PFSK-1 (cell line): ENCODE measurements at regions not wholly inside any gene's neighbourhood (a gene's known extent, or its start where the extent isn't known, plus 50 kb on each side); places are given as distances from the start of the nearest gene placed in this dataset.

Experiments used
- FOXP2 ChIP-seq: optimal IDR thresholded peaks from 2 replicates; pipeline ENCODE3; 2011; ENCODE audit warnings: borderline replicate concordance, control low read depth, inconsistent platforms; ENCODE audit not compliant: insufficient read depth; ENCODE audit errors: extremely low read length, extremely low read depth
- POLR2AphosphoS5 ChIP-seq: IDR thresholded peaks from 2 replicates; pipeline ENCODE4 v1.6.1; 2012; ENCODE audit warnings: low read depth, mild to moderate bottlenecking, control low read depth, low read length, moderate library complexity
- SIN3A ChIP-seq: IDR thresholded peaks from 2 replicates; pipeline ENCODE4 v1.6.1; 2012; ENCODE audit warnings: mild to moderate bottlenecking, low read length, moderate library complexity, borderline replicate concordance; ENCODE audit not compliant: insufficient read depth
- TF ChIP-seq, protein P1 (sequence below), 2 experiments: IDR thresholded peaks; 2 replicates each; pipeline versions ENCODE4 v1.6.1 to v1.8.0; 2011 to 2012; ENCODE audit warnings: low read depth in 2 of 2, low read length in 2 of 2, control low read depth in 1 of 2, inconsistent platforms in 1 of 2, mild to moderate bottlenecking in 1 of 2, moderate library complexity in 1 of 2; ENCODE audit not compliant: insufficient read depth in 1 of 2

DNA sequence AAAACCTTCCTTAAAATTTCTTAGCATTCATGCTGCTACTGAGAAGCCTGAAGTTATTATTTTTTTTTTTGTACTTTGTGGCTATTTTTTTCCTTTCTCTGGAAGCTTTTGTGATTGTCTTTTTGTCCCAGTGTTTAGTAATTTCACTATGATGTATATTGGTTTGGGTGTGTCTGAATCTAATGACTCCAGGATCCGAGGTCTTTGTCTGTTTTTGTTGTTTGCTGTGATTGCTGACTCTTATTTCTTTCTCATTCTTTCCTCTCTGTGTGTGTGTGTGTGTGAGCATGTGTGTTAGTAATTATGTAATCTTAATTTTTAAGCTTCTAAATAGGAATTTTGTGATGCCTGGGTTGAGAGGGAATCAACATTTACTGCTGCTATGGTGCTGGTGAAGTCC is 152.0 kb downstream of the RAP2B start:
- TF ChIP-seq POLR2AphosphoS5 (no peak), SIN3A (no peak), FOXP2 (no peak)
- TF ChIP-seq, protein P1, sequence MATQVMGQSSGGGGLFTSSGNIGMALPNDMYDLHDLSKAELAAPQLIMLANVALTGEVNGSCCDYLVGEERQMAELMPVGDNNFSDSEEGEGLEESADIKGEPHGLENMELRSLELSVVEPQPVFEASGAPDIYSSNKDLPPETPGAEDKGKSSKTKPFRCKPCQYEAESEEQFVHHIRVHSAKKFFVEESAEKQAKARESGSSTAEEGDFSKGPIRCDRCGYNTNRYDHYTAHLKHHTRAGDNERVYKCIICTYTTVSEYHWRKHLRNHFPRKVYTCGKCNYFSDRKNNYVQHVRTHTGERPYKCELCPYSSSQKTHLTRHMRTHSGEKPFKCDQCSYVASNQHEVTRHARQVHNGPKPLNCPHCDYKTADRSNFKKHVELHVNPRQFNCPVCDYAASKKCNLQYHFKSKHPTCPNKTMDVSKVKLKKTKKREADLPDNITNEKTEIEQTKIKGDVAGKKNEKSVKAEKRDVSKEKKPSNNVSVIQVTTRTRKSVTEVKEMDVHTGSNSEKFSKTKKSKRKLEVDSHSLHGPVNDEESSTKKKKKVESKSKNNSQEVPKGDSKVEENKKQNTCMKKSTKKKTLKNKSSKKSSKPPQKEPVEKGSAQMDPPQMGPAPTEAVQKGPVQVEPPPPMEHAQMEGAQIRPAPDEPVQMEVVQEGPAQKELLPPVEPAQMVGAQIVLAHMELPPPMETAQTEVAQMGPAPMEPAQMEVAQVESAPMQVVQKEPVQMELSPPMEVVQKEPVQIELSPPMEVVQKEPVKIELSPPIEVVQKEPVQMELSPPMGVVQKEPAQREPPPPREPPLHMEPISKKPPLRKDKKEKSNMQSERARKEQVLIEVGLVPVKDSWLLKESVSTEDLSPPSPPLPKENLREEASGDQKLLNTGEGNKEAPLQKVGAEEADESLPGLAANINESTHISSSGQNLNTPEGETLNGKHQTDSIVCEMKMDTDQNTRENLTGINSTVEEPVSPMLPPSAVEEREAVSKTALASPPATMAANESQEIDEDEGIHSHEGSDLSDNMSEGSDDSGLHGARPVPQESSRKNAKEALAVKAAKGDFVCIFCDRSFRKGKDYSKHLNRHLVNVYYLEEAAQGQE (IDR thresholded peaks at IDR 0.05; ENCODE audit: insufficient read depth in 1 of 2, low read depth in 2 of 2, low read length in 2 of 2) = no peak
